ENCODE measurements at regions not wholly inside any gene's neighbourhood (a gene's known extent, or its start where the extent isn't known, plus 50 kb on each side); places are given as distances from the start of the nearest gene placed in this dataset.

DNA sequence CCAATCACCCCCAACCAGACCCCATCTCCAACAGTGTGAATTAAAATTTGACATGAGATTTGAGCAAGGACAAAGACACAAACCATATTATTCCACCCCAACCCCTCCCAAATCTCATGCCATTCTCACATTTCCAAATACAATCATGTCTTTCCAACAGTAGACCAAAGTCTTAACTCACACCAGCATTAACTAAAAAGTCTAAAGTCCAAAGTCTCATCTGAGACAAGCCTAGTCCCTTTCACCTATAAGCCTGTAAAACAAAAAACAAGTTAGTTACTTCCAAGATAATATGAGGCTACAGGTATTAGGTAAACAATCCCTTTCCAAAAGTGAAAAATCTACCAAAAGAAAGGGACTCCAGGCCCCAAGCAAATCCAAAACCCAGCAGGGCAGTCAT lies 140.6 kb upstream of the NR4A3 start:
- intact Hi-C loops (cut with micrococcal nuclease) = no loop called here

GRCh38 chr9:99682378-99682777 lies 139.3 kb upstream of the NR4A3 start:
- intact Hi-C loops (cut with micrococcal nuclease) = no loop called here

GRCh38 chr9:99682870-99683269 lies 138.8 kb upstream of the NR4A3 start:
- intact Hi-C loops (cut with micrococcal nuclease) = no loop called here

DNA sequence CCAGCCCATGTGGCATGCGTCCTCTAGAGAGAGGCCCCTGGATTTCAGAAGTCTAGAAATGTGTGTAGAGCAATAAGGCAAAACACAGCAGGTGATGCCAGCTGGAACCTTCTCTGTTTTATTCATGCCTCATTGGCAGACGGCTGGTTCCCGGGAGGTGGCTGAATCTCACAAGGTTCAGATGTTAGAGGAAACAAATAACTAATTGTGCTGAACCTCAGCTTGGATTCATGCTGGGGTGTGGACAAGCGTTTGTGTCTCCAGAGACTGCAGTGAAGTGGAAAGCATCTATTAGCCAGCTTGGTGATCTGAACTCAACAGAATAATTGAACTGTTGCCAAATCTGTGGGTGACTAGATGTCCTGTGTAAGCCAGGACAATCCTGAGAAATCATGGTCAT lies 131.1 kb upstream of the NR4A3 start:
- intact Hi-C loops (cut with micrococcal nuclease) = no loop called here

GRCh38 chr9:99693888-99694287 lies 127.8 kb upstream of the NR4A3 start:
- intact Hi-C loops (cut with micrococcal nuclease) = no loop called here

GRCh38 chr9:99694393-99694792 lies 127.3 kb upstream of the NR4A3 start:
- intact Hi-C loops (cut with micrococcal nuclease) = no loop called here

GRCh38 chr9:99699396-99699795 lies 122.3 kb upstream of the NR4A3 start:
- intact Hi-C loops (cut with micrococcal nuclease) = no loop called here

DNA sequence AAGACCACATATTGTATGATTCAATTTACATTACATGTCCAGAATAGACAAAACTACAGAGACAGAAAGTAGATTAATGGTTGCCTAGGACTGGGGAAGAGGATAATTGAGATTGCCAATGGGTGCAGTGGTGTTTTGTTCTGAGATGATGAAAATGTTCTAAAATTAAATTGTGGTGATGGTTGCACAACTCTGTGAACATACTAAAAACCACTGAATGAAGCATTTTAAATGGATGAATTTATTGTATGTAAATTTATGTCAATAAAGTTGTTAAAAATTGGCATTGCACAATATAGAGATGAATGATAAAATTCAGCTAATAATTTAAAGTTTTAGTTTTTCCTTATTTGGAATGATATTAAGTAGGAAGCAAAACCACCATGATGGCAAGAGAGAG lies 109.5 kb upstream of the NR4A3 start:
- intact Hi-C loops (cut with micrococcal nuclease) = no loop called here

- intact Hi-C loops (cut with micrococcal nuclease) = no loop called here
Measured at GRCh38 chr9:99713838-99714306, 107.8 kb upstream of the NR4A3 start.

- intact Hi-C loops (cut with micrococcal nuclease) = no loop called here
Measured at GRCh38 chr9:99718631-99719030, 103.1 kb upstream of the NR4A3 start.

DNA sequence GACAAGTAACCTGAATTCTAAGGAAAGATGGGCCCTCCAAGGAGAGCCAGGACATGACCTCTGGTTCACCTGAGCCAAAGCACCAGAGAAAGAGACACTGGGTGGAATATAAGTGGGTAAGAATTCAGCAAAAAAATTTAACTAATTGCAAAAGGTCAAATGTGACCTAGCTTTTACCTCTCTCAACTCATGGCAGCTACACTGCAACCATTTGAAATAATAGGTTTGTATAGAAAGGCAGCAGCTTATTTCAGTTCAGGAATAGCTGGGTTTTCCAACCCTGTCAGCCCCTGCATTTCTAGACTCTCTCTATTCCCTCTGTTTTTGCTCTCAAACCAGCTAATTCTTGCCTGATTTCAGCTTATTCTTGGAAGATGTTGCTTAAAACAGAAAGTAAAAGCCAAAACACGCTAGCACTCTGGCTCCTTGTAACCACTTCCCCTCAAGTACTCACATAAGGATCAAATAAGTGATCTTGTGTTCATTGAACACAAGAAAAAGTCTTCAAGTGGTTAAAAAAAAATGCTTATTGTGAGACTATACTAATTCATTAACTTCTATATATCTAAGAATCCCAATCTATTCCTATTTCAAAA lies 101.1 kb upstream of the NR4A3 start:
- intact Hi-C loops (cut with micrococcal nuclease) = loop anchor here (2.0 kb wide), 1 partner anchor 498 kb away; the partner anchor contains the start of gene SEC61B

- intact Hi-C loops (cut with micrococcal nuclease) = loop anchor here (2.0 kb wide), 1 partner anchor 499 kb away; the partner anchor contains the start of gene SEC61B
Measured at GRCh38 chr9:99721898-99722297, 99.8 kb upstream of the NR4A3 start.

DNA sequence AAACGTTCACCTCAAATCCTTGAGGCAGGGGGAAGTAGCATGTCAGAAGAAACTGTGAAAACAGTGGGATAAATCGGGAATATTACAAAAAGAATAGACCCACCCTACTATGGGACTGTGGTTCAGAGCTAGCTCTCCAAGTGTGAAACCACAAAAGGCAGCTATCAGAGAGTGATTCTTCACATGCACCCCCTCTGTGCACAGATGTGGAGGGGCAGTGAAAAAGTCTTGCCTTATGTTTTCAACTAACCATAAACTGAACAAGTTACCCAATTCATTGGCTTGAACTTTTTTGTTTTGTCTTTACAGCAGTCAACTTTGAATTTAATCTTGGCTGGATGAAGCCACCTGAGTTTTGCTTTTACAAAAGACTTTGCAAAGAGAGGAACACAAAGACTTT lies 98.8 kb upstream of the NR4A3 start:
- intact Hi-C loops (cut with micrococcal nuclease) = no loop called here

DNA sequence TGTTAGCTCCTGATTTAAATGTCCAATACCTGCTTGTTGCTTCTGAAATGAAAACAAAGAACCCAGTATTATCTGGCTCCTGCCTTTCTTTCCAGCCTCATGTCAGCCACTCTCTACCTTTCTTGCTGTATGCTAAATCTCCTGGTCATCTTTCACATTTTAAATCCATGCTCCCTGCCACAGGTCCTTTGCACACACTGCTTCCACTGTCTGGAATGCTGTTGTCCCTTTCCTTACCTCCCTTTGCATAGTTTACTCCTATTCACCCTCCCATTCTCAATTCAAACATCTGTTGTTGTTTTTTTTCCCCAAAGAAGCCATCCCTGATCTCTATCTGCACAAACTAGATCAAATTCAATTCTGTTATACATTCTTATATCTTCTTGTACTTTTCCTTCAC lies 97.0 kb upstream of the NR4A3 start:
- intact Hi-C loops (cut with micrococcal nuclease) = no loop called here

- intact Hi-C loops (cut with micrococcal nuclease) = no loop called here
Measured at GRCh38 chr9:99725852-99726251, 95.8 kb upstream of the NR4A3 start.

GRCh38 chr9:99726758-99727157 lies 94.9 kb upstream of the NR4A3 start:
- intact Hi-C loops (cut with micrococcal nuclease) = no loop called here

- intact Hi-C loops (cut with micrococcal nuclease) = no loop called here
Measured at GRCh38 chr9:99730062-99730461, 91.6 kb upstream of the NR4A3 start.

DNA sequence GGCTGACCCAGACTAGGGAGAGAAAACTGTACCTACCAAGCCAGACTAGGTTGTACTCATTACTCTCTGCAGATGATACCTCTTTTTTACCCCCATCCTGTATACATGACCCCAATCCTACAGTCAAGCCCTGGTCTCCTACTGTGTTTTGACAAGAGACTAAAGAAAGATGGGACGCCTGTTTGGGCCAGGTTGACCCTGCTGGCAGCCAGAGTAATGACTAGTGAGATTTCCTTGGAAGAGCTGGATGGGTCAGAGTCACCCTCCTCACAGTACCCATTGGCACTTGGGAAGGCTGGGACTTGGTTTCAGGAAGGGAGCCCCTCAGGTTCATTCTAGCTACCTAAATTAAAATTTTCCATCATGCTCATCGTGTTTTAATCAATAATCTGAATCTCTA lies 89.7 kb upstream of the NR4A3 start:
- intact Hi-C loops (cut with micrococcal nuclease) = no loop called here

- intact Hi-C loops (cut with micrococcal nuclease) = no loop called here
Measured at GRCh38 chr9:99732715-99733114, 89.0 kb upstream of the NR4A3 start.

- intact Hi-C loops (cut with micrococcal nuclease) = no loop called here
Measured at GRCh38 chr9:99735041-99735440, 86.6 kb upstream of the NR4A3 start.

- intact Hi-C loops (cut with micrococcal nuclease) = no loop called here
Measured at GRCh38 chr9:99736291-99736690, 85.4 kb upstream of the NR4A3 start.

- intact Hi-C loops (cut with micrococcal nuclease) = no loop called here
Measured at GRCh38 chr9:99737649-99738048, 84.0 kb upstream of the NR4A3 start.

GRCh38 chr9:99743006-99743405 lies 78.7 kb upstream of the NR4A3 start:
- intact Hi-C loops (cut with micrococcal nuclease) = no loop called here

DNA sequence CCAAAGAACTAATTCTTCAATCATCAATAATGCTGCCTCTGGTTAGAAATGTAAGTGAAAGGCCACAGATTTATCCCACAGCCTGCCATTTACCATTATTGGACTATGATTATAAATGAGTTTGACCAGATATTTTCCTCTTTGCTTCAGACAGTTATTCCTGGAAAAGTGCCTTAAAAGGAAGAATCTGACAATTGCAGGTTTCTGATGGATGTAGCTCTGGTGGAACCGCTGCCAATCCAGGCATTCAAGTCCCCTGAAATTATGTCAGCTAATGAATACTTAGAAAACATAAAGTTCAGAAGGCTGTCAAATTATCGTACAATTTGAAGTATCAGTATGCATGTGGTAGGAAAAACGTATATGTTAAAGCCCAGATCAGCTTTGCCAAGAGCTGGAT lies 78.2 kb upstream of the NR4A3 start:
- intact Hi-C loops (cut with micrococcal nuclease) = no loop called here
